Loucy (cell line): ENCODE measurements at regions not wholly inside any gene's neighbourhood (a gene's known extent, or its start where the extent isn't known, plus 50 kb on each side); places are given as distances from the start of the nearest gene placed in this dataset.
A peak's percentile ranks its signal among the peaks of the same experiment; 100 is the strongest.

Experiments used
- H2AFZ ChIP-seq: fragments of 200-600 bp; sonication (generic); 2 replicates; pipeline ENCODE4 v1.6.0; 2016; ENCODE audit warnings: antibody characterized with exemption, mild to moderate bottlenecking, low read length, moderate library complexity
- H3F3A ChIP-seq: fragments of 200-600 bp; 2 replicates; pipeline ENCODE4 v1.6.0; 2016; ENCODE audit warnings: antibody characterized with exemption, low read depth, mild to moderate bottlenecking
- H3K27me3 ChIP-seq: fragments of 200-600 bp; sonication (generic); 2 replicates; pipeline ENCODE4 v1.6.1; 2014; ENCODE audit warnings: low read length, mild to moderate bottlenecking; ENCODE audit not compliant: insufficient read depth, poor library complexity, severe bottlenecking
- H3K36me3 ChIP-seq: fragments of 200-600 bp; sonication (generic); 2 replicates; pipeline ENCODE4 v1.6.1; 2016; ENCODE audit warnings: low read length; ENCODE audit not compliant: insufficient read depth
- H3K4me1 ChIP-seq: fragments of 200-600 bp; sonication (generic); 2 replicates; pipeline ENCODE4 v1.5.1; 2014; ENCODE audit warnings: low read length, mild to moderate bottlenecking; ENCODE audit not compliant: insufficient read depth, poor library complexity, severe bottlenecking
- H3K4me2 ChIP-seq: fragments of 200-600 bp; sonication (generic); 2 replicates; pipeline ENCODE4 v1.6.0; 2014; ENCODE audit warnings: antibody characterized with exemption, low read length, low read depth, mild to moderate bottlenecking; ENCODE audit not compliant: poor library complexity, severe bottlenecking
- H3K4me3 ChIP-seq: fragments of 200-600 bp; sonication (generic); 2 replicates; pipeline ENCODE4 v1.5.1; 2014; ENCODE audit warnings: low read length, mild to moderate bottlenecking, mixed read lengths; ENCODE audit not compliant: poor library complexity, severe bottlenecking
- H3K79me2 ChIP-seq: fragments of 200-600 bp; sonication (generic); 2 replicates; pipeline ENCODE4 v1.6.1; 2014; ENCODE audit warnings: low read length; ENCODE audit not compliant: insufficient read depth
- H3K9ac ChIP-seq: fragments of 200-600 bp; sonication (generic); 2 replicates; pipeline ENCODE4 v1.6.0; 2014; ENCODE audit warnings: mild to moderate bottlenecking, low read depth, low read length, moderate library complexity; ENCODE audit not compliant: poor library complexity, severe bottlenecking
- H3K9me2 ChIP-seq: fragments of 200-600 bp; sonication (generic); replicated peaks from 2 replicates; pipeline ENCODE4 v1.6.1; 2016; ENCODE audit warnings: low read depth, low read length, mixed read lengths
- H3K9me3 ChIP-seq: fragments of 200-600 bp; sonication (generic); 2 replicates; pipeline ENCODE4 v1.6.1; 2014; ENCODE audit warnings: mild to moderate bottlenecking, antibody characterized with exemption, low read length, low read depth; ENCODE audit not compliant: insufficient read depth
- H4K20me1 ChIP-seq: fragments of 200-600 bp; sonication (generic); 2 replicates; pipeline ENCODE4 v1.6.0; 2014; ENCODE audit warnings: antibody characterized with exemption, low read length, mild to moderate bottlenecking; ENCODE audit not compliant: insufficient read depth, poor library complexity, severe bottlenecking
- EZH2phosphoT487 ChIP-seq: fragments of 200-600 bp; IDR thresholded peaks from 2 replicates; pipeline ENCODE4 v1.6.1; 2018; ENCODE audit warnings: antibody characterized with exemption, mild to moderate bottlenecking, moderate library complexity, borderline replicate concordance
- TF ChIP-seq, protein P1 (sequence below): fragments of 200-600 bp; sonication (generic); conservative IDR thresholded peaks from 2 replicates; pipeline ENCODE4 v1.5.1; 2014; ENCODE audit warnings: mild to moderate bottlenecking, antibody characterized with exemption, low read length

DNA sequence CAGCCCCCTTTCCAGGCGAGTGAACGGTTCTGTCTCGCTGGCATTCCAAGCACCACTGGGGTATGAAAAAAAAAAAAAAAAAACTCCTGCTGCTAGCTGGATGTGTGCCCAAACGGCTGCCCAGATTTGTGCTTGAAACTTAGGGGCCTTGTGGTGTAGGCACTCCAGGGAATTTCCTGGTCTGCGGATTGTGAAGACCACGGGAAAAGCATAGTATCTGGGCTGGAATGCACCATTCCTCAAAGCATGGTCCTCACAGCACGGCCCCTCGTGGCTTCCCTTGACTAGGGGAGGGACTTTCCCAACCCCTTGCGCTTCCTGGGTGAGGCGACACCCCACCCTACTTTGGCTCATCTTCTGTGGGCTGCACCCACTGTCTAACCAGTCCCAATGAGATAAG, 516.8 kb upstream of the FAM241A start:
- no peaks in the 10 kb centered on the region for H3K36me3 ChIP-seq
- H3K9ac ChIP-seq: no peak overlapping the region
- no peaks in the 10 kb centered on the region for H3K9me3 ChIP-seq
- H2AFZ ChIP-seq: no peak overlapping the region
- no peak overlapping the region for H3K4me2 ChIP-seq
- H3K9me2 ChIP-seq: no peaks in the 10 kb centered on the region
- TF ChIP-seq EZH2phosphoT487: no peak
- TF ChIP-seq, protein P1, sequence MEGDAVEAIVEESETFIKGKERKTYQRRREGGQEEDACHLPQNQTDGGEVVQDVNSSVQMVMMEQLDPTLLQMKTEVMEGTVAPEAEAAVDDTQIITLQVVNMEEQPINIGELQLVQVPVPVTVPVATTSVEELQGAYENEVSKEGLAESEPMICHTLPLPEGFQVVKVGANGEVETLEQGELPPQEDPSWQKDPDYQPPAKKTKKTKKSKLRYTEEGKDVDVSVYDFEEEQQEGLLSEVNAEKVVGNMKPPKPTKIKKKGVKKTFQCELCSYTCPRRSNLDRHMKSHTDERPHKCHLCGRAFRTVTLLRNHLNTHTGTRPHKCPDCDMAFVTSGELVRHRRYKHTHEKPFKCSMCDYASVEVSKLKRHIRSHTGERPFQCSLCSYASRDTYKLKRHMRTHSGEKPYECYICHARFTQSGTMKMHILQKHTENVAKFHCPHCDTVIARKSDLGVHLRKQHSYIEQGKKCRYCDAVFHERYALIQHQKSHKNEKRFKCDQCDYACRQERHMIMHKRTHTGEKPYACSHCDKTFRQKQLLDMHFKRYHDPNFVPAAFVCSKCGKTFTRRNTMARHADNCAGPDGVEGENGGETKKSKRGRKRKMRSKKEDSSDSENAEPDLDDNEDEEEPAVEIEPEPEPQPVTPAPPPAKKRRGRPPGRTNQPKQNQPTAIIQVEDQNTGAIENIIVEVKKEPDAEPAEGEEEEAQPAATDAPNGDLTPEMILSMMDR: no peak
- no peak overlapping the region for H3K4me3 ChIP-seq
- no peaks in the 10 kb centered on the region for H3K4me1 ChIP-seq
- H3F3A ChIP-seq: no peaks in the 10 kb centered on the region
- H3K79me2 ChIP-seq: no peaks in the 10 kb centered on the region
- H3K27me3 ChIP-seq: no peaks in the 10 kb centered on the region
- no peaks in the 10 kb centered on the region for H4K20me1 ChIP-seq

DNA sequence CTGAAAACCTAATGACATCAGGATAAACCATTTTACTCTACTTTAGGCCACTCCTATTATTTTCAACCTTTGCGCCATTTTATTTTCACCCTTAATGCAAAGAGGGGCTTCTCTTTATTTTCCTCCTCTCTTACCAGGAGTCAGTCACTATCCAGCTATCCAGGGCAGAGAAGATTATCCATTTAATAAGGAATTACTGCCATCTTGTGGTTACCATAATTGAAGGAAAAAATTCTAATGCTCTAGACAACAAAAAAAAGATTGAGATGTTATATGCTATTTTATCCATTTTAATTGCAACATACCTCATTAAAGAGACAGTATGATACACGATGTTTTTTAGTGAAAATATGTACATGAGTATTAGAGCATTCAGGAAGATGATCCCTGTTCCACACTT, 514.5 kb upstream of the FAM241A start:
- Histone ChIP-seq H3K4me1 (peaks cover 3% of the 10 kb centered on the region), H4K20me1 (no peaks in the 10 kb centered on the region), H2AFZ (no peak overlapping the region), H3K9ac (no peak overlapping the region), H3F3A (no peaks in the 10 kb centered on the region), H3K4me3 (no peak overlapping the region), H3K27me3 (no peaks in the 10 kb centered on the region), H3K9me2 (no peaks in the 10 kb centered on the region), H3K9me3 (no peaks in the 10 kb centered on the region), H3K79me2 (no peaks in the 10 kb centered on the region), H3K4me2 (no peak overlapping the region), H3K36me3 (no peaks in the 10 kb centered on the region)
- TF ChIP-seq EZH2phosphoT487: no peak
- TF ChIP-seq, protein P1: peak; percentile 47

DNA sequence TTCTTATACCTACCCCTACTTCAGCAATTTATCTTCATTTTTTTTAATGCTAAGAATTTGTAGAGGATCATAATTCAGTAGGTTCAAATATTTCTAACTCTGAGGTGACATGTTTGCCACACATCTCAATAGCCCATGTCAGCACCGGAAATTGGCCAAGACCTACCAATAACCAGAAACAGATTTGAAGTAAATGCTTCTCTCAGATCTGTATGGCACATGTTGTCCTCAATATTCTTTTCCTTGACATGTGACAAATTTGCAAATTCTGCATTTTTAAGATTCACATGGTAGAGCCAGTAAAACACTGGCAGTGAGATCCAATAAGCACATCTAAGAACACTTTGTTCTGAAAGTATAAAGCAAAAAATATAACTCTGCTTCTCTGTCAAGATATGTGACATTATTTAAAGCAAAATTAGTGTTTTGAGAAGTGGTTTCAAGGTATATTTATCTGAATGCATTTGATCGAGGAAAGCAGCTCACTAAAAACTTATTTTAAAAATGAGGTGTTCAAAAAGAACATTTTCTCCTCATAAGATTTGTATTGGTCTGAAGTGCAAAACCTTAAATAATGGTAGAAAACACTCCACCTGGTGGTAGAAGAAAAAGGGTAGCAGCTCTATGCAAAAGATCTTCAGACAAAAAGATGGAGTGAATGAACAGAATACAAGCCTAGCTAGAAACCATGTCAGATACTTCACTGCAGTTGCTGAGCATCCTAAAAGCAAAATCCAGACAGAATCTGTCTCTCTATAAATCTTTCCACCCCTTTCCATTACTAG, 513.8 kb upstream of the FAM241A start:
- no peak overlapping the region for H3K4me3 ChIP-seq
- TF ChIP-seq, protein P1: peak; percentile 68
- TF ChIP-seq EZH2phosphoT487: no peak
- H3K4me2 ChIP-seq: no peak overlapping the region
- H2AFZ ChIP-seq: peak overlapping the region; percentile 28; the same call in 1 of the 2 replicates
- H3K9me2 ChIP-seq: no peaks in the 10 kb centered on the region
- no peaks in the 10 kb centered on the region for H4K20me1 ChIP-seq
- no peaks in the 10 kb centered on the region for H3K79me2 ChIP-seq
- no peaks in the 10 kb centered on the region for H3K27me3 ChIP-seq
- H3K9ac ChIP-seq: no peak overlapping the region
- H3K4me1 ChIP-seq: peaks cover 3% of the 10 kb centered on the region
- no peaks in the 10 kb centered on the region for H3K9me3 ChIP-seq
- no peaks in the 10 kb centered on the region for H3K36me3 ChIP-seq
- H3F3A ChIP-seq: no peaks in the 10 kb centered on the region
